Natural killer cell (primary cell): ENCODE measurements at regions not wholly inside any gene's neighbourhood (a gene's known extent, or its start where the extent isn't known, plus 50 kb on each side); places are given as distances from the start of the nearest gene placed in this dataset.

ENCODE experiments used
- ATAC-seq, 3 donors: fragments of 150-1000 bp in 2 of 3; fragments of 200-7000 bp in 1 of 3; cut with Tn5 transposase; 1 replicate in 1 of 3; 2 replicates in 2 of 3; pipeline ENCODE4 v1.10.0; 2021; ENCODE audit warnings: mild to moderate bottlenecking in 2 of 3, moderate library complexity in 2 of 3
- DNase-seq, 2 donors: peaks; one replicate each; pipeline versions ENCODE4 v3.0.0 to v3.0.0-alpha.2; 2013 to 2021; ENCODE audit warnings: mixed read lengths in 1 of 2
- H3K27ac ChIP-seq: one replicate; pipeline ENCODE4 v1.5.1; 2013; ENCODE audit warnings: mild to moderate bottlenecking, low read length
- H3K27me3 ChIP-seq: one replicate; pipeline ENCODE4 v1.6.1; 2013; ENCODE audit warnings: low read length; ENCODE audit not compliant: control insufficient read depth, insufficient read depth
- H3K36me3 ChIP-seq: one replicate; pipeline ENCODE4 v1.6.1; 2013; ENCODE audit warnings: low read length; ENCODE audit not compliant: control insufficient read depth, insufficient read depth
- H3K4me1 ChIP-seq: one replicate; pipeline ENCODE4 v1.6.1; 2013; ENCODE audit warnings: low read length; ENCODE audit not compliant: control insufficient read depth, insufficient read depth
- H3K4me3 ChIP-seq: one replicate; pipeline ENCODE4 v1.5.1; 2013; ENCODE audit warnings: low read length
- H3K9me3 ChIP-seq: one replicate; pipeline ENCODE4 v1.6.1; 2013; ENCODE audit warnings: low read length; ENCODE audit not compliant: control insufficient read depth, insufficient read depth
- H3K27ac Mint-ChIP-seq, 2 donors: one replicate each; pipeline ENCODE4 v1.8.0; 2022; ENCODE audit warnings: mild to moderate bottlenecking in 2 of 2, mixed read lengths in 2 of 2, moderate library complexity in 1 of 2
- H3K27me3 Mint-ChIP-seq, 2 donors: one replicate each; pipeline ENCODE4 v1.8.0; 2022; ENCODE audit warnings: low read depth in 2 of 2, mixed read lengths in 2 of 2
- H3K36me3 Mint-ChIP-seq: one replicate; pipeline ENCODE4 v1.8.0; 2022; ENCODE audit warnings: mixed read lengths
- H3K4me1 Mint-ChIP-seq, 2 donors: one replicate each; pipeline ENCODE4 v1.8.0; 2022; ENCODE audit warnings: mixed read lengths in 2 of 2
- H3K4me3 Mint-ChIP-seq: one replicate; pipeline ENCODE4 v1.8.0; 2022; ENCODE audit warnings: mild to moderate bottlenecking, moderate library complexity, mixed read lengths
- H3K9me3 Mint-ChIP-seq, 2 donors: one replicate each; pipeline ENCODE4 v1.8.0; 2022; ENCODE audit warnings: mixed read lengths in 2 of 2
- CTCF ChIP-seq: fragments of 200-600 bp; IDR thresholded peaks from one replicate; pipeline ENCODE4 v1.8.0; 2022; ENCODE audit warnings: antibody characterized with exemption
- WGBS: methylation state at CpG from one replicate; pipeline ENCODE4 v1.1.7; 2013; ENCODE audit warnings: missing lambda C conversion rate; ENCODE audit not compliant: insufficient coverage; 5-methylcytosine and 5-hydroxymethylcytosine counted together
- intact Hi-C: fragments of 100-400 bp; cut with micrococcal nuclease; formaldehyde crosslinking; loops from one replicate; pipeline ENCODE4 v1.14.2; 2022

GRCh38 chr4:12177416-12177815 is 748.7 kb upstream of the HS3ST1 start:
- no peak overlapping the region for H3K27ac ChIP-seq
- no peak for TF ChIP-seq CTCF
- no peaks in the 10 kb centered on the region for H3K27me3 ChIP-seq
- no peaks in the 10 kb centered on the region for H3K36me3 ChIP-seq
- H3K27me3 Mint-ChIP-seq, result no peaks in the 10 kb centered on the region
- DNase-seq (no peak), ATAC-seq (no peak)
- H3K9me3 Mint-ChIP-seq, result peaks cover 13 to 29% of the 10 kb centered on the region in 2 donors
- no peaks in the 10 kb centered on the region for H3K4me1 ChIP-seq
- H3K9me3 ChIP-seq, result peaks cover 2% of the 10 kb centered on the region
- no peaks in the 10 kb centered on the region for H3K4me1 Mint-ChIP-seq
- H3K4me3 Mint-ChIP-seq, result no peak overlapping the region
- no CpG with 5 or more reads among the region's 2 CpGs for WGBS
- H3K36me3 Mint-ChIP-seq, result no peaks in the 10 kb centered on the region
- no peak overlapping the region for H3K4me3 ChIP-seq
- H3K27ac Mint-ChIP-seq, result no peak overlapping the region
- intact Hi-C loops, result no loop called here

DNA sequence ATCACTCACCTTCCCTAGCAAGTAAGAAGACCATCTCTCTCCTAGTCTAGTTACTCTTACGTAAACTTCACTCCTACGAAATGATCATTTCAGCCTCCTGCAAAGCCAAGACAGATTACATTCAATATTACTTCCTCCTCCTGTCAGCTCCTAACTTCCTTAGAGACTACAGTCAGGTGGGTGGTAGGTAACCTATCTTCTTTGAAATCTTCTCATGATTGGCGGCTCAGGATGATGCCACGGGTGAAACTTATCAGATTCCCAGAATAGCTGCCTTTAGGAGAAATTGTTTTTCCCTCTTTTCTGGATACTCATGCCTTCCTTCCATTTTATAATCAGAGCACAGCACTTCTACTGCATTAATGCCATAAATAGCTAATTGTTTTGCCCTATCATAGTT is 744.8 kb upstream of the HS3ST1 start:
- ATAC-seq, result no peak
- no peaks in the 10 kb centered on the region for H3K27me3 Mint-ChIP-seq

DNA sequence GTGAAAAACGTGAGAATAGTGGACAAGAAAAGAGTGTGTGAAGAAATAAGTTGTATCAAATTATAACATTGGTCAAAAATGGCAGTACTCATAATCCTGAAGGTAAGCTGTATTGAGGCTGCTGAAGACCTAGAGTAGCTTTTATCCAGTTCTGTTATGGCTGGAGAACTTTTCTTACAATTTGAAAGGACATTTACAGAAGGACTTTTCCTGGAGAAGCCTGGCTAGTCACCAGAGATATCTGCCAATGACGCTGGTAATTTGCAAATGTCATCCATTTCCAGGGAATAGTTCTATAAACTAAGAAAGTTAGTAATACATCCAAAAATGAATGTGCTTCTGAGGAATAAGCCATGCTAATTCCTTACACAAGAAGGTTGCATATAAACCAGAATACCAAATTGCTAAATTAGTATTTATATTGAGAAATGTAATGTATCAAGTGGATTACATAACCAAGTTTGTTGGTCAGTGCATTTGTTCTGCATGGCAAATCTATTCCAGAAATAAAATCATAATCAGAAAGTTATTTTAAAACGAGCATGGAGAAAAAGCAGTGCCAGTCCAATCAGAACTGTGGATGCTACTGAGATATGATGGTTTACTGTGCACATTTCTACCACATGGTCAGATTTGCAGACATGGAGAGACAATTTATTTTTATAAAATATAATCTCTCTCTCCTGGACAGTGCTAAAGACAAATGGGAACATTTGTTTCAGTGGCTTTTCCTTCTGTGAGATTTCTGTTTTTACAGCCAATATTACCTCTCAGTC is 743.7 kb upstream of the HS3ST1 start:
- Mint-ChIP-seq H3K4me3 (no peak overlapping the region), H3K27me3 (no peaks in the 10 kb centered on the region), H3K27ac (no peak overlapping the region), H3K4me1 (no peaks in the 10 kb centered on the region), H3K36me3 (no peaks in the 10 kb centered on the region), H3K9me3 (peaks cover 9 to 20% of the 10 kb centered on the region in 2 donors)
- Histone ChIP-seq H3K4me1 (no peaks in the 10 kb centered on the region), H3K27ac (no peak overlapping the region), H3K9me3 (peaks cover 2% of the 10 kb centered on the region), H3K36me3 (no peaks in the 10 kb centered on the region), H3K27me3 (no peaks in the 10 kb centered on the region), H3K4me3 (no peak overlapping the region)
- no peak for TF ChIP-seq CTCF
- intact Hi-C loops, result no loop called here
- no peak for DNase-seq
- 77% methylated on average over 2 of the region's 3 CpGs for WGBS
- no peak for ATAC-seq

More for the DNA sequence above, 744.8 kb upstream of the HS3ST1 start:
- Mint-ChIP-seq H3K36me3 (no peaks in the 10 kb centered on the region), H3K27ac (no peak overlapping the region), H3K4me3 (no peak overlapping the region), H3K9me3 (peaks cover 11 to 23% of the 10 kb centered on the region in 2 donors), H3K4me1 (no peaks in the 10 kb centered on the region)
- Histone ChIP-seq H3K36me3 (no peaks in the 10 kb centered on the region), H3K27me3 (no peaks in the 10 kb centered on the region), H3K4me3 (no peak overlapping the region), H3K4me1 (no peaks in the 10 kb centered on the region), H3K9me3 (peaks cover 2% of the 10 kb centered on the region), H3K27ac (no peak overlapping the region)
- intact Hi-C loops, result no loop called here
- DNase-seq, result no peak
- 57% methylated on average over 4 of the region's 4 CpGs for WGBS
- TF ChIP-seq CTCF, result no peak

DNA sequence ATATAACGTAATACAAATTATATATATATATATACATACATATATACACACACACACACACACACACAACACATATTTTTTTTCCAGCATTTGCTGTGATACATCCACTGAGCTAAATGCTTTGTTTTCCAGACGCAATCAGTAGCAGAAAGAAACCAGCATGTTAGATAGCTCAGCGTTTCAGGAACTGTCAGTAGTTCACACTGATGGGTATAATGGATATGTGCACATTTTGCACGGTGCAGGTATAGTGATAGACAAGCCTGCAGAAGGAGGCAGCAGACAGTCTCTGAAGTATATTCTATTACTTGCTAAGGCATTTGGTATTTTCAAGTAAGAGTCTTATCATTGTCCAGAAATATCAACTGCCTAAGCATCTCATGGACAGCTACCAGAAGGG is 741.6 kb upstream of the HS3ST1 start:
- no peaks in the 10 kb centered on the region for H3K36me3 Mint-ChIP-seq

More for the DNA sequence above, 741.6 kb upstream of the HS3ST1 start:
- Mint-ChIP-seq H3K4me3 (no peak overlapping the region), H3K27ac (no peak overlapping the region), H3K27me3 (no peaks in the 10 kb centered on the region), H3K9me3 (peaks cover 12 to 18% of the 10 kb centered on the region in 2 donors), H3K4me1 (no peaks in the 10 kb centered on the region)
- DNase-seq (no peak), ATAC-seq (no peak)
- intact Hi-C loops, result no loop called here
- WGBS, result 91% methylated on average over 3 of the region's 4 CpGs
- Histone ChIP-seq H3K9me3 (no peaks in the 10 kb centered on the region), H3K4me3 (no peak overlapping the region), H3K27me3 (no peaks in the 10 kb centered on the region), H3K36me3 (no peaks in the 10 kb centered on the region), H3K27ac (no peak overlapping the region), H3K4me1 (no peaks in the 10 kb centered on the region)
- TF ChIP-seq CTCF, result no peak
